Sigmoid colon (tissue), 6 donors: ENCODE measurements at regions not wholly inside any gene's neighbourhood (a gene's known extent, or its start where the extent isn't known, plus 50 kb on each side); places are given as distances from the start of the nearest gene placed in this dataset.
"Not testable (repeated sequence)": the region's sequence is repeated elsewhere in the genome, so short reads cannot be mapped to it uniquely, and the experiment has no call there.

ENCODE experiments used
- DNase-seq: peaks from one replicate; pipeline ENCODE4 v3.0.0-alpha.2; 2019
- H3K27ac ChIP-seq, 4 donors: fragments of 200-600 bp; sonication (generic); one replicate each; pipeline ENCODE4 v1.5.1; 2016 to 2019; ENCODE audit warnings: mild to moderate bottlenecking in 1 of 4
- H3K27me3 ChIP-seq, 3 donors: fragments of 200-600 bp; sonication (generic); one replicate each; pipeline ENCODE4 v1.5.1; 2019; ENCODE audit warnings: mild to moderate bottlenecking in 1 of 3
- H3K36me3 ChIP-seq, 4 donors: fragments of 200-600 bp; sonication (generic); one replicate each; pipeline ENCODE4 v1.5.1; 2016 to 2019
- H3K4me1 ChIP-seq, 4 donors: fragments of 200-600 bp; sonication (generic); one replicate each; pipeline ENCODE4 v1.5.1; 2017 to 2019
- H3K4me3 ChIP-seq, 4 donors: fragments of 200-600 bp; sonication (generic); one replicate each; pipeline ENCODE4 v1.5.1; 2017 to 2019; ENCODE audit warnings: mild to moderate bottlenecking in 2 of 4, moderate library complexity in 1 of 4
- H3K9me3 ChIP-seq, 4 donors: fragments of 200-600 bp in 3 of 4; sonication (generic) in 3 of 4; one replicate each; pipeline versions ENCODE4 v1.5.1 to v1.6.1; 2013 to 2019
- EP300 ChIP-seq, 4 donors: sonication (generic); formaldehyde crosslinking; IDR thresholded peaks; one replicate each; pipeline ENCODE4 v1.6.1; 2017; ENCODE audit warnings: antibody characterized with exemption in 4 of 4
- POLR2A ChIP-seq, 2 donors: fragments of 450-650 bp; IDR thresholded peaks; one replicate each; pipeline ENCODE4 v1.6.1; 2016; ENCODE audit warnings: antibody characterized with exemption in 2 of 2, mild to moderate bottlenecking in 2 of 2, moderate library complexity in 2 of 2
- POLR2AphosphoS5 ChIP-seq, 4 donors: sonication (generic); formaldehyde crosslinking; IDR thresholded peaks; one replicate each; pipeline ENCODE4 v1.6.1; 2017; ENCODE audit warnings: antibody characterized with exemption in 4 of 4
- WGBS, 2 donors: extraction: QIAGEN DNeasy Blood & Tissue Kit; methylation state at CpG; one replicate each; pipeline ENCODE4 v1.1.7; 2013; 5-methylcytosine and 5-hydroxymethylcytosine counted together
- intact Hi-C: fragments of 100-400 bp; cut with DNase I; formaldehyde crosslinking; loops from one replicate; pipeline ENCODE4 v1.15.1; 2023
- TF ChIP-seq, protein P1 (sequence below), 4 experiments: fragments of 450-650 bp in 3 of 4; fragments of 200-600 bp in 1 of 4; IDR thresholded peaks; one replicate each; pipeline ENCODE4 v1.5.1; 2016 to 2019; ENCODE audit warnings: antibody characterized with exemption in 4 of 4, mild to moderate bottlenecking in 3 of 4, moderate library complexity in 2 of 4
- donor health status: healthy with polysubstance abuse.
- donor health status: healthy.

DNA sequence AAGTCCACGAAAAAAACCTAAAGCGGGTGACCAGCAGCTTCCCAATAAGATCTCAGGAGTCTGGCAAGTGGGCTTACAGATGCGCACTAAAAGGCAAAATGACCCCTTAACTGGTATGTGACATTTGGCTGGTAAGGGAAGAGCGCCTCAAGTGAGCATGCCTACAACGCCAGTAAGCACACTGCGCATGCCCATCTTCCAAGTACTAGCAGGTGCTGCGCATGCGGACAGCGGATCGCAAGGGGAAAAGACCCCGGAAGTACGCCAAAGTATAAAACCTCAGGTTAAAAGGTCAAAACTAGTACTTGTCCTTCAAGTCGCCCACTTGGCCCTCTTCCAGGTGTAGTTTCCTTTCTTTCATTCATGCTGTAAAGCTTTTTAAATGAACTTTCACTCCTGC lies 518.5 kb upstream of the MDGA2 start:
- Histone ChIP-seq H3K27me3 (no peaks in the 10 kb centered on the region), H3K9me3 (no peaks in the 10 kb centered on the region), H3K4me1 (no peaks in the 10 kb centered on the region), H3K27ac (no peak overlapping the region), H3K36me3 (no peaks in the 10 kb centered on the region), H3K4me3 (no peak overlapping the region)
- WGBS, 2 donors: 86 to 93% methylated on average over 13 of the region's 13 CpGs
- intact Hi-C loops: no loop called here
- TF ChIP-seq, protein P1, sequence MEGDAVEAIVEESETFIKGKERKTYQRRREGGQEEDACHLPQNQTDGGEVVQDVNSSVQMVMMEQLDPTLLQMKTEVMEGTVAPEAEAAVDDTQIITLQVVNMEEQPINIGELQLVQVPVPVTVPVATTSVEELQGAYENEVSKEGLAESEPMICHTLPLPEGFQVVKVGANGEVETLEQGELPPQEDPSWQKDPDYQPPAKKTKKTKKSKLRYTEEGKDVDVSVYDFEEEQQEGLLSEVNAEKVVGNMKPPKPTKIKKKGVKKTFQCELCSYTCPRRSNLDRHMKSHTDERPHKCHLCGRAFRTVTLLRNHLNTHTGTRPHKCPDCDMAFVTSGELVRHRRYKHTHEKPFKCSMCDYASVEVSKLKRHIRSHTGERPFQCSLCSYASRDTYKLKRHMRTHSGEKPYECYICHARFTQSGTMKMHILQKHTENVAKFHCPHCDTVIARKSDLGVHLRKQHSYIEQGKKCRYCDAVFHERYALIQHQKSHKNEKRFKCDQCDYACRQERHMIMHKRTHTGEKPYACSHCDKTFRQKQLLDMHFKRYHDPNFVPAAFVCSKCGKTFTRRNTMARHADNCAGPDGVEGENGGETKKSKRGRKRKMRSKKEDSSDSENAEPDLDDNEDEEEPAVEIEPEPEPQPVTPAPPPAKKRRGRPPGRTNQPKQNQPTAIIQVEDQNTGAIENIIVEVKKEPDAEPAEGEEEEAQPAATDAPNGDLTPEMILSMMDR (IDR thresholded peaks at IDR 0.05): no peak
- TF ChIP-seq EP300 (IDR thresholded peaks at IDR 0.05) (no peak), POLR2AphosphoS5 (IDR thresholded peaks at IDR 0.05) (no peak), POLR2A (IDR thresholded peaks at IDR 0.05) (no peak)
- no peak for DNase-seq

DNA sequence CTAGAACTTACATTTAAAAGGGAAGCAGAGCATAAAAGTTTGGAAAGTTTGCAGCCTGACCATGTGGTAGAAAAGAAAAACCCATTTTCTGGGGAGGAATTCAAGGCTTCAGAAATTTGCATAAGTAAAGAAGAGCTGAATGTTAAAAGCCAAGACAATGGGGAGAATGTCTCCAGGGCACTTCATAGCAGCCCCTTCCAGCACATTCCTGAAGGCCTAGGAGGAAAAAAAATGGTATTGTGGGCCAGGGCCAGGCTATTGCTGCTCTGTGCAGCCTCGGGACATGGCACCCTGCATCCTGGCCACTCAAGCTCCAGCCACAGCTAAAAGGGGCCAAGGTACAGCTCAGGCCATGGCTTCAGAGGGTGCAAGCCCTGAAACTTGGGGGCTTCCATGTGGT lies 474.2 kb upstream of the MDGA2 start:
- H3K36me3 ChIP-seq, H3K4me1 ChIP-seq, H3K9me3 ChIP-seq, H3K27me3 ChIP-seq, H3K27ac ChIP-seq, intact Hi-C loops, DNase-seq, H3K4me3 ChIP-seq: not testable (repeated sequence)
- WGBS, 2 donors: 82 to 88% methylated on average over 1 of the region's 1 CpG

DNA sequence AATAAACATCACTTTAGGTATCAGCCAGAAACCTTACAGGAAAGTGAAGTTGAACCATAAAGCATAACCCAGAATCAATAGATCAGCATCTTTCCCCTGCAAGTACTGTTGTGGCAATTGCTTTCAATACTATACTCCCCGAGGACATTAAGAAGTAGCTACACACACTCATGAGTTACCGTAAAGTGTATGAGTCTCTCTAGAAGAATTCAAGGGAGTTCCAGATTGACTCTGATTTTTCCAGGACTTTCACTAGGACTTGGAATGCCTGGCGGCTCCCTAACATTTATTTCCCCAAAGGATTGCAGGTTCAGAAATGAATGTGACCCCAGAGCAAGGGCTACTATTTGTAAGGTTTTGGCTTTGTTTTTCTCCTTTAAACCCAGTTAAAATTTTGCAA lies 465.4 kb upstream of the MDGA2 start:
- TF ChIP-seq EP300 (IDR thresholded peaks at IDR 0.05): no peak
- TF ChIP-seq POLR2AphosphoS5 (IDR thresholded peaks at IDR 0.05): no peak
- TF ChIP-seq POLR2A (IDR thresholded peaks at IDR 0.05): no peak
- TF ChIP-seq, protein P1 (IDR thresholded peaks at IDR 0.05): no peak
- intact Hi-C loops: no loop called here
- H3K9me3 ChIP-seq: no peaks in the 10 kb centered on the region
- H3K27me3 ChIP-seq: no peaks in the 10 kb centered on the region
- DNase-seq: no peak
- no peak overlapping the region for H3K27ac ChIP-seq
- H3K4me3 ChIP-seq: no peak overlapping the region
- 90 to 91% methylated on average over 3 of the region's 3 CpGs for whole genome bisulfite sequencing, 2 donors
- no peaks in the 10 kb centered on the region for H3K4me1 ChIP-seq
- H3K36me3 ChIP-seq: no peaks in the 10 kb centered on the region

DNA sequence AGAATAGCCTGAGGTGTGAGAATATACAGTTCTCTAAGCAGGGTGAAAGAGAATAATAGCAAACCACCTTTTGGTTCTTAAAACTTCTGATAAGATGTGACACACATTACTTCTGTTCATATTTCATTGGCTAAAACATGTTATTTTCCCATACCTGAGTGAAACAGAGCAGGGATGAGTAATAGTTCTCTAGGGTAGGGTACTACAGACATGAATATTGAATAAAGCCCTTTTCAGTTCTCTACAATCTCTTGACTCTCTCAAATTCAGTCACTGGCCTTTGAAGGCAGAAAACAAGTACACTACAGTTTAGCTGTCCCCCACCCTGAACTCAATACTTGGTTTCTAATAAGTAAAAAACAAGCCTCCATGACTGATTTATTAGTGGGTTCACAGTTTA lies 454.1 kb upstream of the MDGA2 start:
- Histone ChIP-seq H3K4me3 (no peak overlapping the region), H3K4me1 (no peaks in the 10 kb centered on the region), H3K27ac (no peak overlapping the region), H3K9me3 (no peaks in the 10 kb centered on the region), H3K36me3 (no peaks in the 10 kb centered on the region), H3K27me3 (no peaks in the 10 kb centered on the region)
- no peak for DNase-seq
- TF ChIP-seq, protein P1 (IDR thresholded peaks at IDR 0.05): no peak
- TF ChIP-seq POLR2AphosphoS5 (IDR thresholded peaks at IDR 0.05) (no peak), POLR2A (IDR thresholded peaks at IDR 0.05) (no peak), EP300 (IDR thresholded peaks at IDR 0.05) (no peak)
- intact Hi-C loops: no loop called here

DNA sequence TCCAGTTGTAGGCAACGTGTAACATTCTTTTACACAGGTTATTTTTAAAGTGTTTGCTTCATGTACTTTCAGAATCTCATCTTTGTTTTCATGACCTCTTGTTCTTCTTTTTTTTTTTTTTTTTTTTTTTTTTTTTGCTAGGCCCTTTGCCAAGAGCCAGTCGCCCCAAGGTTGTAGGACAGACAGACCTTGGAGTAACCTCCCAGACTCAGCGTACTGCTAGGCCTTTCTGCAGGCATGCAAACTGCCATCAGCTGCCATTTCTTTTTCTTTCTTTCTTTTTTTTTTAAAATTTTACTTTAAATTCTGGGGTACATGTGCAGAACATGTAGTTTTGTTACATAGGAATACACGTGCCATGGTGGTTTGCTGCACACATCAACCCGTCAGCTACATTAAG lies 452.3 kb upstream of the MDGA2 start:
- Histone ChIP-seq H3K36me3 (no peaks in the 10 kb centered on the region), H3K9me3 (no peaks in the 10 kb centered on the region), H3K27me3 (no peaks in the 10 kb centered on the region), H3K4me3 (no peak overlapping the region), H3K27ac (no peak overlapping the region), H3K4me1 (no peaks in the 10 kb centered on the region)
- no peak for DNase-seq
- TF ChIP-seq EP300 (IDR thresholded peaks at IDR 0.05) (no peak), POLR2AphosphoS5 (IDR thresholded peaks at IDR 0.05) (no peak), POLR2A (IDR thresholded peaks at IDR 0.05) (no peak)
- TF ChIP-seq, protein P1 (IDR thresholded peaks at IDR 0.05): no peak
- WGBS, 2 donors: 82% methylated on average over 5 of the region's 5 CpGs
- intact Hi-C loops: no loop called here
